Osteoblast (primary cell): ENCODE measurements at regions not wholly inside any gene's neighbourhood (a gene's known extent, or its start where the extent isn't known, plus 50 kb on each side); places are given as distances from the start of the nearest gene placed in this dataset.

ENCODE experiments used
- DNase-seq: peaks from one replicate; pipeline ENCODE4 v3.0.0; 2011; ENCODE audit warnings: low spot score, mixed read lengths; ENCODE audit not compliant: insufficient read length; ENCODE audit errors: missing footprints
- H2AFZ ChIP-seq: 2 replicates; pipeline ENCODE4 v1.6.0; 2011; ENCODE audit warnings: mild to moderate bottlenecking, low read length
- H3K27ac ChIP-seq: 2 replicates; pipeline ENCODE4 v1.5.1; 2011; ENCODE audit warnings: mild to moderate bottlenecking, low read depth, low read length, moderate library complexity
- H3K27me3 ChIP-seq: 2 replicates; pipeline ENCODE4 v1.6.0; 2012; ENCODE audit warnings: mild to moderate bottlenecking, control low read depth, inconsistent platforms, low read length, moderate library complexity; ENCODE audit not compliant: insufficient read depth
- H3K36me3 ChIP-seq: 2 replicates; pipeline ENCODE4 v1.5.1; 2011; ENCODE audit warnings: mild to moderate bottlenecking, low read length, control low read depth, moderate library complexity; ENCODE audit not compliant: insufficient read depth
- H3K4me1 ChIP-seq: 2 replicates; pipeline ENCODE4 v1.5.1; 2011; ENCODE audit warnings: mild to moderate bottlenecking, low read length, control low read depth, moderate library complexity; ENCODE audit not compliant: insufficient read depth
- H3K4me2 ChIP-seq: 2 replicates; pipeline ENCODE4 v1.6.0; 2011; ENCODE audit warnings: mild to moderate bottlenecking, low read length; ENCODE audit not compliant: insufficient read depth
- H3K4me3 ChIP-seq: fragments of 200-600 bp; sonication (generic); 3 replicates; pipeline ENCODE4 v1.5.1; 2012; ENCODE audit warnings: mild to moderate bottlenecking, low read length, inconsistent platforms; ENCODE audit not compliant: insufficient read depth
- H3K79me2 ChIP-seq: 2 replicates; pipeline ENCODE4 v1.6.0; 2012; ENCODE audit warnings: mild to moderate bottlenecking, low read length, control low read depth, inconsistent platforms; ENCODE audit not compliant: insufficient read depth
- H3K9me3 ChIP-seq: 2 replicates; pipeline ENCODE4 v1.5.1; 2011; ENCODE audit warnings: low read depth, low read length, control low read depth
- H4K20me1 ChIP-seq: 2 replicates; pipeline ENCODE4 v1.6.0; 2012; ENCODE audit warnings: mild to moderate bottlenecking, low read length, control low read depth; ENCODE audit not compliant: insufficient read depth
- CTCF ChIP-seq: IDR thresholded peaks from 2 replicates; pipeline ENCODE4 v1.5.1; 2011; ENCODE audit warnings: mild to moderate bottlenecking, low read depth, low read length, moderate library complexity; ENCODE audit errors: extremely low read depth

DNA sequence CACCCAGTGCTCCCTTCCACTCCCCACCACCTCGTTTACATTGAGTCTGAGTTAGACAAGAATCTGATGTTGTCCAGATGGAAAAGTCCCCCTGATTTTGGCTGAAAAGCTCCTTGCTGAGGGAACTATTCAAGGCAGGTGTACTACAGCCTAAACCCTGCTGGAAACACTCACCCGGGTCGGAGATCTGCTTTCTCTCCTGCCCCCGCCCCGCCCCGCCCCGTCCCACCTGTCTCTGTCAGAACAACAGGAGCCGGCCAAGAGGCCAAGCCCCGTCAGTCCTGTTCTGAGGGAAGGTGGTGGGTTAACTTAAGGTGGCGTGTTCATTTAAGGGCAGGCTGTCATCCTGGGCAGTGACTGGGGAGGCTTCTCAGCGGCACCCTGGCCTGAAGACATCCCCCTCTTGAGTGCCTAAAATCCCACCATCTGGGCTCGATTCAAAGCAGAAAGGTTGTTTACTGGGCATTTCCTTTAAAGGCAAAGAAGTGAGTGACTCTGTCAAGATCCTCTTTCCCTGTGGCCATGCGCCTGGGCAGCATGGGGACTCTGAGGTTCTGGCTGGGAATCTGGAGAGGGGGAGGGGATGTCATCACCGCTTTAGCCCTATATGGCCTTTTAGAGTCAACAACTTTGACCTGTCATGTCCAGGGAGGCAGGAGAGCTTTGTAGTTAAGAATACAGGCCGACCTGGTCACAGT lies 71.1 kb upstream of the NEURL1B start:
- Histone ChIP-seq H4K20me1 (no peaks in the 10 kb centered on the region), H3K79me2 (no peaks in the 10 kb centered on the region), H3K4me3 (no peak overlapping the region), H2AFZ (no peak overlapping the region), H3K4me2 (no peak overlapping the region), H3K36me3 (no peaks in the 10 kb centered on the region), H3K9me3 (no peaks in the 10 kb centered on the region), H3K4me1 (no peaks in the 10 kb centered on the region), H3K27me3 (peaks cover 45% of the 10 kb centered on the region), H3K27ac (no peak overlapping the region)
- no peak for DNase-seq
- no peak for TF ChIP-seq CTCF

DNA sequence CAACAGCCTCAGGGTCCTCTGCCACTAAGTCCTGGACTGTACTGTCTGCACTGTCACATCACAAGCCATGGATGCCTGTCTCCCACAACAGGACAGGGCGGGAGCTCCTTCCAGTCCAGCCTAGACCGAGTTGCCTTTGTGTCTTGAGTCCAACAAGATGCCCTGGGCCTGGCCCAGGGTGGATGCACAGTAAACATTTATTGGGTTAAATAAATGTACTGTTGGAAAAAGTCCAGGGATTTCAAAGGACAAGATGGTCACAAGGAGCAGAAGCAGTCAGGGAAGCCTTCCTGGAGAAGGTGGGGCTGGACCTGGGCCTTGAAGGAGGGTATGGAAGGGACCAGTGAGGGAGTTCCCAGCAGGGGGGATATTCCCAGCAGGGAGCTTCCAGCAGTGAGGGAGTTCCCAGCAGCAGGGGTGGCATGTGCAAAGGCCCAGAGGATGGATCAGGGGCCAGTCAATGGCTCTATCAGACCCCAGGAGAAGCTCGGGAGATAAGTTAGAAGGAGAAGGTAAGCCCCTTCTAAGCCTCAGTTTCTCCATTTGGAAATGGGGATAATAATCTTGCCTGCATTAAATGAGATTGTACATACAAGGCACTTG lies 72.7 kb upstream of the NEURL1B start:
- Histone ChIP-seq H3K27me3 (peaks cover 59% of the 10 kb centered on the region), H3K79me2 (no peaks in the 10 kb centered on the region), H3K4me3 (no peak overlapping the region), H3K4me2 (no peak overlapping the region), H3K9me3 (no peaks in the 10 kb centered on the region), H3K27ac (no peak overlapping the region), H4K20me1 (no peaks in the 10 kb centered on the region), H2AFZ (no peak overlapping the region), H3K4me1 (no peaks in the 10 kb centered on the region), H3K36me3 (no peaks in the 10 kb centered on the region)
- DNase-seq = no peak
- no peak for TF ChIP-seq CTCF

- no peaks in the 10 kb centered on the region for H3K9me3 ChIP-seq
- no peak for DNase-seq
- H3K4me1 ChIP-seq = no peaks in the 10 kb centered on the region
- H3K27ac ChIP-seq = no peak overlapping the region
- H3K4me2 ChIP-seq = no peak overlapping the region
- H2AFZ ChIP-seq = no peak overlapping the region
- peaks cover 64% of the 10 kb centered on the region for H3K27me3 ChIP-seq
- no peak for TF ChIP-seq CTCF
- H4K20me1 ChIP-seq = no peaks in the 10 kb centered on the region
- H3K79me2 ChIP-seq = no peaks in the 10 kb centered on the region
- H3K36me3 ChIP-seq = no peaks in the 10 kb centered on the region
- H3K4me3 ChIP-seq = no peak overlapping the region
Observed at GRCh38 chr5:172567843-172568242, 73.2 kb upstream of the NEURL1B start.

GRCh38 chr5:172567294-172567693 lies 73.8 kb upstream of the NEURL1B start:
- TF ChIP-seq CTCF = no peak
- H3K9me3 ChIP-seq = no peaks in the 10 kb centered on the region
- DNase-seq = no peak
- no peak overlapping the region for H2AFZ ChIP-seq
- H3K4me2 ChIP-seq = no peak overlapping the region
- no peak overlapping the region for H3K4me3 ChIP-seq
- H3K27ac ChIP-seq = no peak overlapping the region
- H3K4me1 ChIP-seq = no peaks in the 10 kb centered on the region
- H3K27me3 ChIP-seq = peaks cover 62% of the 10 kb centered on the region
- H3K36me3 ChIP-seq = no peaks in the 10 kb centered on the region
- H3K79me2 ChIP-seq = no peaks in the 10 kb centered on the region
- H4K20me1 ChIP-seq = no peaks in the 10 kb centered on the region
